Mesendoderm (in vitro differentiated cells): ENCODE measurements at regions not wholly inside any gene's neighbourhood (a gene's known extent, or its start where the extent isn't known, plus 50 kb on each side); places are given as distances from the start of the nearest gene placed in this dataset.

Experiments
- DNase-seq: peaks from one replicate; pipeline ENCODE4 v3.0.0; 2013
- H2AK5ac ChIP-seq: 2 replicates; pipeline ENCODE4 v1.6.1; 2013; ENCODE audit warnings: low read length, inconsistent platforms
- H2BK120ac ChIP-seq: 2 replicates; pipeline ENCODE4 v1.6.1; 2013; ENCODE audit warnings: low read depth, mild to moderate bottlenecking, low read length, moderate library complexity, mixed read lengths
- H2BK15ac ChIP-seq: replicated peaks from 2 replicates; pipeline ENCODE4 v1.6.1; 2013; ENCODE audit warnings: low read depth, mild to moderate bottlenecking, moderate library complexity
- H2BK5ac ChIP-seq: 2 replicates; pipeline ENCODE4 v1.6.1; 2013; ENCODE audit warnings: low read length, inconsistent platforms
- H3K18ac ChIP-seq: 2 replicates; pipeline ENCODE4 v1.6.1; 2013; ENCODE audit warnings: mild to moderate bottlenecking, low read length, mixed read lengths
- H3K23ac ChIP-seq: one replicate; pipeline ENCODE4 v1.6.1; 2013; ENCODE audit warnings: low read length
- H3K27ac ChIP-seq: 2 replicates; pipeline ENCODE4 v1.5.1; 2013; ENCODE audit warnings: low read depth, mild to moderate bottlenecking, inconsistent platforms, low read length, moderate library complexity
- H3K27me3 ChIP-seq: 2 replicates; pipeline ENCODE4 v1.6.1; 2013; ENCODE audit warnings: low read length, control low read depth, mild to moderate bottlenecking, inconsistent platforms; ENCODE audit not compliant: insufficient read depth, poor library complexity
- H3K36me3 ChIP-seq: 2 replicates; pipeline ENCODE4 v1.6.1; 2013; ENCODE audit warnings: low read length, inconsistent platforms; ENCODE audit not compliant: control insufficient read depth, insufficient read depth
- H3K4ac ChIP-seq: one replicate; pipeline ENCODE4 v1.6.1; 2013; ENCODE audit warnings: low read depth, mild to moderate bottlenecking, low read length, moderate library complexity
- H3K4me1 ChIP-seq: 2 replicates; pipeline ENCODE4 v1.6.1; 2013; ENCODE audit warnings: low read depth, low read length, inconsistent platforms; ENCODE audit not compliant: control insufficient read depth
- H3K4me2 ChIP-seq: 2 replicates; pipeline ENCODE4 v1.6.1; 2013; ENCODE audit warnings: low read length
- H3K4me3 ChIP-seq: 2 replicates; pipeline ENCODE4 v1.5.1; 2013; ENCODE audit warnings: mild to moderate bottlenecking, low read length
- H3K56ac ChIP-seq: one replicate; pipeline ENCODE4 v1.6.1; 2013; ENCODE audit warnings: low read length
- H3K79me1 ChIP-seq: 2 replicates; pipeline ENCODE4 v1.6.1; 2013; ENCODE audit warnings: low read length, inconsistent platforms
- H3K79me2 ChIP-seq: 2 replicates; pipeline ENCODE4 v1.6.1; 2013; ENCODE audit warnings: mild to moderate bottlenecking, low read length; ENCODE audit not compliant: control insufficient read depth, insufficient read depth
- H3K9ac ChIP-seq: 2 replicates; pipeline ENCODE4 v1.6.1; 2013; ENCODE audit warnings: low read length, inconsistent platforms
- H4K5ac ChIP-seq: one replicate; pipeline ENCODE4 v1.6.1; 2013; ENCODE audit warnings: low read length
- H4K8ac ChIP-seq: one replicate; pipeline ENCODE4 v1.6.1; 2013; ENCODE audit warnings: low read depth, mild to moderate bottlenecking, control low read depth, low read length, moderate library complexity
- WGBS: extraction: QIAGEN DNeasy Blood & Tissue Kit; methylation state at CpG from one replicate; pipeline ENCODE4 v1.1.7; 2013; ENCODE audit warnings: low lambda C conversion rate, missing lambda C conversion rate; ENCODE audit not compliant: insufficient coverage; ENCODE audit errors: extremely low coverage; 5-methylcytosine and 5-hydroxymethylcytosine counted together

GRCh38 chr6:71460933-71461332, 172.3 kb downstream of the OGFRL1 start:
- Histone ChIP-seq H3K4me3 (no peak overlapping the region), H3K4ac (no peak overlapping the region), H3K9ac (no peak overlapping the region), H2BK5ac (no peak overlapping the region), H3K18ac (no peak overlapping the region), H3K27ac (no peak overlapping the region), H3K56ac (no peak overlapping the region), H3K79me2 (no peaks in the 10 kb centered on the region), H3K4me1 (no peaks in the 10 kb centered on the region), H3K27me3 (no peaks in the 10 kb centered on the region), H3K79me1 (no peaks in the 10 kb centered on the region), H4K8ac (no peak overlapping the region), H3K36me3 (no peaks in the 10 kb centered on the region), H2AK5ac (no peak overlapping the region), H3K23ac (no peak overlapping the region), H4K5ac (no peak overlapping the region), H3K4me2 (no peak overlapping the region), H2BK15ac (peak overlapping the region; percentile 96), H2BK120ac (no peak overlapping the region)
- WGBS, result no CpG with 5 or more reads among the region's 3 CpGs
- DNase-seq, result no peak

DNA sequence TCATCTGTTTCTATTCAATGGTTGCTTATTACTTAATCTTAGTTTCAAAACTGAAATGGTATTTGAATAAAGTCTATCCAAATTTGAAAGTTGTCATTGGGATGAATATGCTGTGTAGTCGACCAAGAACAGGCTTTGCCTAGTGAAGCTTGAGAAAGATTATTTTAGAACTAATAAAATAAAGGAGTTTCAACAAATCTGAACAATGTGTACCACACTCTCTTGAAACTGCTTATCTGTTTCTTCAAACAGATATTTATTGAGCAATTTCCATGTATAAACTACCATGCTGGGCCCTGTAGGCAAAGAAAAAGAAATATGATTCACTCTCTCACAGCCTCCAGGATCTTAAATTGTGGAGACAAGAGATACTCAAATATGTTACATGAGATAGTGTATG, 174.4 kb downstream of the OGFRL1 start:
- no CpG with 5 or more reads among the region's 1 CpG for WGBS
- H3K9ac ChIP-seq, result no peak overlapping the region
- DNase-seq, result no peak

DNA sequence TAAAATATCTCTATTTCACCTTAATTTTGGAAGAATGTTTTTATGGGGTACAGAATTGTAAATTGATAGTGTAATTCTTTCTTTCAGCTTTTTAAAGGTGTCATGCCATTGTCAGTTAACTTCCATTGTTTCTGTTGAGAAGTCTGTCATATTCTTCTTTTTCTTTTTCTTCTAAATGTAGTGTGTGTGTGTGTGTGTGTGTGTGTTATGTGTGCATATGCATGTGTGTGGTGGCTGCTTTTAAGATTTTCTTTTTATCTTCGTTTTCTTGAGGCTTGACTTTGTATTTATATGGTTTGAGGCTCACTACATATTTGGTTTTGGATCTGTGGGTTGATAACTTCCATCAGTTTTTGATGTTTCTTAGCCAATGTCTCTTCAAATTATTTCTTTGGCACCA, 176.5 kb downstream of the OGFRL1 start:
- Histone ChIP-seq H2AK5ac (no peak overlapping the region), H2BK15ac (no peak overlapping the region), H3K56ac (no peak overlapping the region), H3K4me1 (no peaks in the 10 kb centered on the region), H3K4me3 (no peak overlapping the region), H3K79me1 (no peaks in the 10 kb centered on the region), H3K27me3 (no peaks in the 10 kb centered on the region), H3K4me2 (no peak overlapping the region), H3K23ac (no peak overlapping the region), H3K4ac (no peak overlapping the region), H3K36me3 (no peaks in the 10 kb centered on the region), H3K18ac (no peak overlapping the region), H4K5ac (no peak overlapping the region), H3K27ac (no peak overlapping the region), H2BK120ac (no peak overlapping the region), H2BK5ac (no peak overlapping the region), H4K8ac (no peak overlapping the region), H3K9ac (no peak overlapping the region), H3K79me2 (no peaks in the 10 kb centered on the region)
- WGBS, result no CpG with 5 or more reads among the region's 1 CpG
- no peak for DNase-seq

More for the DNA sequence above, 174.4 kb downstream of the OGFRL1 start:
- no peaks in the 10 kb centered on the region for H3K36me3 ChIP-seq
- H3K27ac ChIP-seq, result no peak overlapping the region
- no peak overlapping the region for H3K4ac ChIP-seq
- H4K8ac ChIP-seq, result no peak overlapping the region
- no peaks in the 10 kb centered on the region for H3K79me2 ChIP-seq
- no peaks in the 10 kb centered on the region for H3K27me3 ChIP-seq
- H3K4me3 ChIP-seq, result no peak overlapping the region
- H2BK5ac ChIP-seq, result no peak overlapping the region
- H2BK120ac ChIP-seq, result no peak overlapping the region
- no peak overlapping the region for H3K23ac ChIP-seq
- H3K79me1 ChIP-seq, result no peaks in the 10 kb centered on the region
- no peak overlapping the region for H3K4me2 ChIP-seq
- H2AK5ac ChIP-seq, result no peak overlapping the region
- H3K56ac ChIP-seq, result no peak overlapping the region
- H3K4me1 ChIP-seq, result no peaks in the 10 kb centered on the region
- no peak overlapping the region for H3K18ac ChIP-seq
- no peak overlapping the region for H2BK15ac ChIP-seq
- H4K5ac ChIP-seq, result no peak overlapping the region

DNA sequence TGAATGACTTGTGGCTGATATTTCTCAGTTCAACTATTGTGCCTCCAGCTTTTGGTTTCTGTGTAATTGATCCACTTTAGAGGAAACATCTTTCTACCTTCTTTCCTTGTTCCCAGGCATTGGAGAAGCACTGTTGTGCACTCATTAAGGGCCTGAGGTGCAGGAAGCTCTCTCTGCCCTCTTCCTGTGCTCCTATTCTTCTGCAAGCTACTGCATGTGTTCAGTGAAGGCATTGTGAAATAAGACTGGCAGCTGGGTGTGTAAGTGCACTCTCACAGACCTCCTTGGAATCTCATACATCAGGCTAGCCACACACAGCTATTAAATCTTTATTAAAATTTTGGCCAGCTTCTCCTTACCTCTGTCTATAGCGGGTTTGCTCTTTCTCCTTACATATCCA, 177.8 kb downstream of the OGFRL1 start:
- Histone ChIP-seq H3K9ac (no peak overlapping the region), H3K4me3 (no peak overlapping the region), H3K23ac (no peak overlapping the region)

GRCh38 chr6:71468038-71468437, 179.4 kb downstream of the OGFRL1 start:
- no peak overlapping the region for H3K4me3 ChIP-seq
- no peak overlapping the region for H3K27ac ChIP-seq
- no peak overlapping the region for H4K8ac ChIP-seq
- H2BK120ac ChIP-seq, result no peak overlapping the region
- no peaks in the 10 kb centered on the region for H3K27me3 ChIP-seq
- no peak overlapping the region for H3K4me2 ChIP-seq
- H3K4me1 ChIP-seq, result no peaks in the 10 kb centered on the region
- no peak overlapping the region for H3K23ac ChIP-seq
- no peaks in the 10 kb centered on the region for H3K79me2 ChIP-seq
- no peaks in the 10 kb centered on the region for H3K79me1 ChIP-seq
- no peak overlapping the region for H2BK15ac ChIP-seq
- H3K4ac ChIP-seq, result no peak overlapping the region
- no peak overlapping the region for H2BK5ac ChIP-seq
- no peak overlapping the region for H3K9ac ChIP-seq
- H3K56ac ChIP-seq, result no peak overlapping the region
- H3K36me3 ChIP-seq, result no peaks in the 10 kb centered on the region
- H3K18ac ChIP-seq, result no peak overlapping the region
- no peak for DNase-seq
- H2AK5ac ChIP-seq, result no peak overlapping the region
- H4K5ac ChIP-seq, result no peak overlapping the region

More for the DNA sequence above, 177.8 kb downstream of the OGFRL1 start:
- no peak overlapping the region for H3K27ac ChIP-seq
- no peak overlapping the region for H3K56ac ChIP-seq
- H2AK5ac ChIP-seq, result no peak overlapping the region
- H4K8ac ChIP-seq, result no peak overlapping the region
- H3K79me2 ChIP-seq, result no peaks in the 10 kb centered on the region
- WGBS, result no CpG with 5 or more reads among the region's 1 CpG
- no peak overlapping the region for H3K18ac ChIP-seq
- H3K79me1 ChIP-seq, result no peaks in the 10 kb centered on the region
- H3K4me1 ChIP-seq, result no peaks in the 10 kb centered on the region
- DNase-seq, result no peak
- H3K27me3 ChIP-seq, result no peaks in the 10 kb centered on the region
- no peak overlapping the region for H3K4me2 ChIP-seq
- no peak overlapping the region for H3K4ac ChIP-seq
- no peaks in the 10 kb centered on the region for H3K36me3 ChIP-seq
- no peak overlapping the region for H4K5ac ChIP-seq
- no peak overlapping the region for H2BK5ac ChIP-seq
- no peak overlapping the region for H2BK120ac ChIP-seq
- no peak overlapping the region for H2BK15ac ChIP-seq

- no peaks in the 10 kb centered on the region for H3K36me3 ChIP-seq
- no peak overlapping the region for H4K5ac ChIP-seq
- no peak overlapping the region for H3K23ac ChIP-seq
- H3K79me1 ChIP-seq, result no peaks in the 10 kb centered on the region
- no peak overlapping the region for H3K18ac ChIP-seq
- H3K27me3 ChIP-seq, result no peaks in the 10 kb centered on the region
- no CpG with 5 or more reads among the region's 7 CpGs for WGBS
- H3K56ac ChIP-seq, result no peak overlapping the region
- no peak overlapping the region for H3K4ac ChIP-seq
- no peak overlapping the region for H2AK5ac ChIP-seq
- no peak overlapping the region for H4K8ac ChIP-seq
- no peak overlapping the region for H3K9ac ChIP-seq
- H3K4me3 ChIP-seq, result no peak overlapping the region
- no peak overlapping the region for H2BK120ac ChIP-seq
- H3K27ac ChIP-seq, result no peak overlapping the region
- H2BK5ac ChIP-seq, result no peak overlapping the region
- no peaks in the 10 kb centered on the region for H3K79me2 ChIP-seq
- no peak for DNase-seq
- no peaks in the 10 kb centered on the region for H3K4me1 ChIP-seq
- no peak overlapping the region for H3K4me2 ChIP-seq
- H2BK15ac ChIP-seq, result no peak overlapping the region
These were observed 180.5 kb downstream of the OGFRL1 start for GRCh38 chr6:71468841-71469700.
